CD1c-positive myeloid dendritic cell (primary cell): ENCODE measurements at regions not wholly inside any gene's neighbourhood (a gene's known extent, or its start where the extent isn't known, plus 50 kb on each side); places are given as distances from the start of the nearest gene placed in this dataset.
"Not testable (repeated sequence)": the region's sequence is repeated elsewhere in the genome, so short reads cannot be mapped to it uniquely, and the experiment has no call there.

Experiments
- DNase-seq: peaks from one replicate; pipeline ENCODE4 v3.0.0-alpha.2; 2016; ENCODE audit errors: extremely low spot score

- no peak for DNase-seq
These were observed 135.3 kb upstream of the TPM1 start for GRCh38 chr15:62907275-62907674.

- not testable (repeated sequence) for DNase-seq
These were observed 134.2 kb upstream of the TPM1 start for GRCh38 chr15:62908341-62908740.

DNA sequence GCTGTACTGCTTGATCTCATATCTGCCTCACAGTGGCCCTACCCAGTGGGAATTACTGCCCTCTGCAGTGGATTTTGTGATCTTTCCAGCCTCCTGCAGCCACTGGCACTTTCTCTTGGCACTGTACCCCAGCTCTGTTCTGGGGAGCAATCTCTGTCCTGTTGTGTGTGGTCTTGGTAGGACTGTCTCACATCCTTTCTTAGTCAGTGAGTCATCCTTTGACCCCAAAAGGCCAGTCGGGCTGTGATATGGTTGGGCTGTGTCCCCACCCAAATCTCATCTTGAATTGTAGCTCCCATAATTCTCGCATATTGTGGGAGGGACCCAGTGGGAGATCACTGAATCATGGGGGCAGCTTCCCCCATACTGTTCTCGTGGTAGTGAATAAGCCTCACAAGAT is 133.3 kb upstream of the TPM1 start:
- no peak for DNase-seq

GRCh38 chr15:62912282-62912681 is 130.3 kb upstream of the TPM1 start:
- DNase-seq, result no peak

DNA sequence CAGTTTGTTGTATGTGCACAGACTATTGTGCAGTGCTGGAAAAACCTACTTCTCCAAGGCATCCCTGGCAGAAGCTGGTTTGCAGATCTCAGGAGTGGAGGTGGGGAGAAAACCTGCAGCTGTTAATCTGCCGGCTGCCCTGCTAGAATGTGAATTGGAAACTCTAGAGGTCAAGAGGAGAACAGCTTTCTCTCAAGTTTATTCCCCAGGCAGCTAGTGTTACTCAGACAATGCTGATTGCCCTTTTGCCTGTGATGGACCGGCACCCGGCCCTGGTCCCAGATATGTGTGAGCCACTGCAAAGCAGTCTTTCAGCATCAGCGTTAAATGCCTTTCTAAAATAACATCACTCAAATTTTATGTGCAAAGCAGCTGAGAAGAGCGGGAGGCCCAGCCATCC is 129.7 kb upstream of the TPM1 start:
- DNase-seq, result no peak

DNA sequence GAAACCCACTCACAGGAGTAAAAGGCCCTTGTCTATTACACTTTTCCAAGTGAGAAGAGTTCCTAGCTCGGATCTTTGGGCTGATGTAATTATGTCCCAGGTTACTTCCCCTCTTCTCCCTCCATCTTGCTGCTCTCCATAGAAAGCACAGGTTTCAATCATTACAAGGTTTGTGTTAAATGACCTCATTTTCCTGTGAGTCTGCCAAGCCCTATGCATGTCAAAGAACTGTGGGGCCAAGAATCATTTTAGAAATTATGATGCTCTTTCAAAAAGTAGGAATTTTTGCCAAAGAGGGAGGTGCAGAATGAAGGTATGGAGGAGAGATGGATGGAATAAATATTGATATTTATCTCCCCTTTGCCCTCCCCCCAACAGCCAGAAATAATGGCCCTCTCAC is 129.3 kb upstream of the TPM1 start:
- DNase-seq, result no peak

DNA sequence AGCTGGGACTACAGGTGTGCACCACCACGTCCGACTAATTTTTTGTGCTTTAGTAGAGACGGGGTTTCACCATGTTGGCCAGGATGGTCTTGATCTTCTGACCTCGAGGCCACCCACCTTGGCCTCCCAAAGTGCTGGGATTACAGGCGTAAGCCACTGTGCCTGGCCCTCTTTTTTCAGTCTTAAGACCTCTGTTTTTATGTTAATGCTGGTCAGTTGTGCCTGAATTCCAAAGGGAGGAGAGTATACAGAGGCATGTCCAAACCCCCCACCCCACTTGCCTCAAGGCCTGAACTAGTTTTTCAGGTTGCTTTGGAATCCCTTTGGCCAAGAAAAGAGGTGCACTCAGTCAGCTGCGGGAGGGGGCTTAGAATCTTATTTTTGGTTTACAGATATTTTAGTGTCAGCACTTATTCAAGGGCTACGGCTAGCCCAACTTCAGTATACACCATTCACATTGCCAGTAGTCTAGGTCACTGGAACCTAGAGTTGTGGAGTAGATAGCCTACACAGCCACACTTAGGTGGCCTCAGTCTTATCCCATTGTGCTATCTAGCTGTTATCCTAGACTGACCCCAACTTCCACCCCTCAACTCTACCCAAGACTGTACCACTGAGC is 128.0 kb upstream of the TPM1 start:
- DNase-seq, result no peak

DNA sequence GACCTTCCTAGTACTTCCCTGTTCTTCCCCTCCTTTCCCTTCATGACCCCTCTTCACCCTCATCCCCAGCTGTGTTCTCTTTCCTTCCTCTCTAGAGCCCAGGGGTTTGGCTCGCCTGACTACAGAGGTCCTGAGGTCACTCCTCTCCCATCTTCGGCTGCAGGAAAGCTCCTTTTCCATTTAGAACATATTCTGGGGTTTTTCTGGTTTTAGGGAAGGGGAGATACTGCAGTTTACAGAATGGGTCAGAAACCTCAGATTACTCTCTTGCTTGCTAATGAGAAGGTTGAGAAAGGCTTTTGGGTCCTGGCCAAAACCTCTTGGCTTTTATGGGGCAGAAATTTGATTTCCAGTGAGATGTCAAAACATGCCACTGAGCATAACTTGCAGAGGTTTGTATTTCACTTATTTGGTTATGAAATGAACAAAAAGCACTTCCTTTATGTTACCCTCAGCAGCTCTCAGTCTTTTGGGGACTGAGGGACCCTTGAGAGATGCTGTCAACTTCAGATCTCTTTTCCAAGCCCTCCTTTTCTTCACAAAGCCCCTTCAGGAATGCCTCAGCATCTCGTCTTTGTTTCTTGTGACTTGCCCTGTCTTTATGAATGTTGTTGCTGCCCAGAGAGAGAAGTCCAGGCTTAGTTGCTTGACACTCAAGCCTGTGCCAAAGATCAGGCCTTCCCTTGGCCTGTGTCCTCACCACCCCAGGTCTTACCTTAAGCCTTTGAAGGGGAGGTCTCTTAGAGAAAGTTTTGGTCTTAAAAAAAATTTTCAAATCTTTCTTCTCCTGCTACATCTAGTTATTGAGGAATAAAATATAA is 121.7 kb upstream of the TPM1 start:
- DNase-seq, result no peak

GRCh38 chr15:62922514-62922913 is 120.0 kb upstream of the TPM1 start:
- no peak for DNase-seq

DNA sequence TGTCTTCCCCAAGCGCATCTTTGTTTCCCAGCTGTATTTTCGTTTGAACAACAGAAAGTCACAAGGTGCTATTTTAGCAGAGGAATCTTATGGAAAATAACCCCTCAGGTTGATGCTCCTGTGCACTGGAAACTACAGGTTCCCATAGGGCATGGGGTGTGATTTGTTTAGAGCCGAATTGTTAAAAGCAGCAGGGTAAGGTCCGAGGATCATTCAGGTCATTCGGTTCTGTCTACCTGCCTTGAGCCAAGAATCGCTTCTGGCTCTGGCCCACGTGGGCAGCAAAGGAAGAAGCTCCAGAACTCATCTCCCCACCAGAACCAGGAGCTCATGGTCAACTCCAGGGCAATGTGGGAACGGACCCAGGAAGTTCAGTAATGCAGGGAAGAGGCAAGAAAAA is 116.7 kb upstream of the TPM1 start:
- no peak for DNase-seq

DNA sequence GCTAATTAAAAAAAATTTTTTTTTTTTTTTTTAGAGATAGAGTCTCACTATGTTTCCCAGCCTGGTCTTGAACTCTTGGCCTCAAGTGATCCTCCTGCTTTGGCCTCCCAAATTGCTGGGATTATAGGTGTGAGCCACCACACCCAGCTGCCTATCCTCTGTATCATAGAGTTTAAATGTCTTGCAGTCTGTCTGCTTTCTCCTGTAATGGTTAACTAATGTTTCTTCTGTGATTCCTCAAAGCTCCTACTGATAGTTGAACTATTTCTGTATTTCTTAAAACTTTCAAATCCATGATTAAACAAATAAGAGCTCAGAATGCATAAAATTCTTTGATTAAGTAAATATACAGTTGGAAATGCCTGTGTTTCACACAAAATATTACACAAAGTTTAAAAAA is 115.4 kb upstream of the TPM1 start:
- no peak for DNase-seq

DNA sequence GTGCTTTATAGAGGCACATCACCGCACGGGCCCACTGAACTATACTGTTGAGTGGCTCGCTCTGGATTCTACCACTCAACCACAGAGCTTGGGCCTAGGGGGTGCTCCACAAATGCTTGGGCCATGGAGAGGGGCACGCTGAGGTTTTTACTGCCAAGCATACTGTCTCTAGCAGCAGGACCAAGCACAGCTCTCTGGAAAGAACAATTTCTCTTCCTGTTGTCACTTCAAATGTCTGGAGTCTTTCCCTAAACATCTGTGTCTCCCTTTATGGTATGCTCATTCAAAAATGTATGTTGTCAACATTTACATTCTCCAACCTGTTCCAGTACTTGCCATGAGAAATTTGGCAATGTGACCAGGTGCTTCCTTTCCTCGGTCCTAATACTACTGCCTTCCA is 114.7 kb upstream of the TPM1 start:
- no peak for DNase-seq

- no peak for DNase-seq
These were observed 114.1 kb upstream of the TPM1 start for GRCh38 chr15:62928242-62928999.

GRCh38 chr15:62929000-62929357 is 113.6 kb upstream of the TPM1 start:
- no peak for DNase-seq

DNA sequence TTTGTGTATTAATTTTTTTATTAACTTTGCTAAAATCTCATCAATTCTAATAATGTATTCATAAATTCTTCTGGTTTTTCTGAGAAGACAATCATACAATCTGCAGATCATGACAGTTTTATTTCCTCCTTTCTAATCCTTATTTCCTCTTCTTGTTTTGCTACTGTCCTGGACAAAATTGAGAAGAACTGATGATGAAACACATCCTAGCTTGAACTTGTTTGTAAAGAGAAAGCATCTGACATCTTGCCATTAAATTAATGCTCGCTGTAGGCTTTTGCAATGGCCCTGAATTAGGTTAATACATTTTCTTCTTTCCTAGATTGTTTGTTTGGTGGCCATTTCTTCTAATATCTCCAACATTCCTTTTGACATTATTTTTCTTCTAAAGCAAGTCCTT is 110.9 kb upstream of the TPM1 start:
- peak; percentile 75 for DNase-seq

GRCh38 chr15:62932436-62932835 is 110.1 kb upstream of the TPM1 start:
- DNase-seq, result peak; percentile 29

- DNase-seq, result peak; percentile 75
These were observed 109.2 kb upstream of the TPM1 start for GRCh38 chr15:62933386-62933785.

- peak; percentile 17 for DNase-seq
These were observed 108.1 kb upstream of the TPM1 start for GRCh38 chr15:62934236-62934971.

DNA sequence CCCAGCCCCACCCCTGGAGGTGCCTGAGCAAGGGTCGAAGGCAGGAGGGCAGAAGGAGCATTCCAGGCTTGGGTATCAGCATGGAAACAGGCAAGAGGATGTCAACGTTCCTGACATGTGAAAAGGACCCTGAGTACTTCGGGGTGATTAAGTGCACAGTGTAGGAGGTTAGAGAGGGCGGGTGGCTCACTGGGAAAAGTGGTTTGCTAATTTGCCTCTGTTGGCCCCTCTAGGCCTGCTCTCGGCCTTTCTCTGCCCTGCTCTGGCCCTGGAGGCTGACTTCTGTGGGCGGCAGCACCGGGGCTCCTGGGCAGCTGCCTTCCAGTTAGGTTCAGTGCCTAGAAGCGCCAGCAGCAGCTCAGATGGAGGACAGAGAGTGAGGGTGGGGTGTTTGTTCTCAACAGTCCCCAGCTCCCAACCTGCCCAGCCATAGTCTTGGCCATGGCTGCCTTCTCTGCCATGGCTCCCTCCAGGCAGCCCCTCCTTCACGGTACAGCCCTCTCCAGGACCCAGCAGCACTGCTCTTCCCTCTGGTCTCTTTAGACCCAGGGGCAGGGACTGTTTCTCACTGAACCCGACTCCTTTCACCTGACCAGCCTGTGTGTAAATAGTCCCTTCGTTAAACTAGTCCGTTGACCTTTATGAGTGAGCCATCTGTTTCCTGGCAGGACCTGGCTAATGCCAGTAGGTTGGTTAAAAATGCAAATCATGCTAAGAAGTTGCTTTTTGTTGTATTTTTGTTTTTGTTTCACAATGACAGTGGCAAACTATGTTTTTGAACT is 107.1 kb upstream of the TPM1 start:
- peak; percentile 7 for DNase-seq

DNA sequence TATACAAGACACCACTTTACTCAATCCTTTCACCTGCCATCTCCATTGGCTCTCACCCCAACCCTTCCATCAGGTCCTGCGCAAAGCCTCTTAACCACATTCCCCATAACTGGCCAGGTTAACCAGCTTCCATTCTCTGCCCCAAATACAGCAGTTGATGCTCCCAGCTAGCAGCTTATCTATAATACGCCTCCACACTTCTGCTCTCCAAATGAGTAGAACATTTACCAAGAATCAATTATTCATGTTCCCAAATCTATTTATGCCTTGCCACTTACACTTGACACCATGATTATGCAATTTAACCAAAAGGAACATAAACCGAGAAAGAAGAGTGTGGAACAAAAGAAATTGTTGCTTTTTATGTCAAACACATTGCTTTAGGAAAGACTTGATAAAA is 103.7 kb upstream of the TPM1 start:
- peak; percentile 48 for DNase-seq

GRCh38 chr15:62940093-62940754 is 102.3 kb upstream of the TPM1 start:
- DNase-seq, result peak; percentile 5
